MG63 (cell line): ENCODE measurements at regions not wholly inside any gene's neighbourhood (a gene's known extent, or its start where the extent isn't known, plus 50 kb on each side); places are given as distances from the start of the nearest gene placed in this dataset.
"Not testable (repeated sequence)": the region's sequence is repeated elsewhere in the genome, so short reads cannot be mapped to it uniquely, and the experiment has no call there.

ENCODE experiments used
- DNase-seq: peaks from one replicate; pipeline ENCODE4 v3.0.0-alpha.2; 2020
- H3K27me3 ChIP-seq: fragments of 250-450 bp; sonication (Bioruptor Pico); 2 replicates; pipeline ENCODE4 v1.5.1; 2020; ENCODE audit warnings: mild to moderate bottlenecking, moderate library complexity
- H3K36me3 ChIP-seq: fragments of 250-450 bp; sonication (Bioruptor Pico); 2 replicates; pipeline ENCODE4 v1.5.1; 2020; ENCODE audit warnings: mild to moderate bottlenecking, moderate library complexity
- H3K4me3 ChIP-seq: fragments of 250-450 bp; sonication (Bioruptor Pico); 2 replicates; pipeline ENCODE4 v1.5.1; 2020; ENCODE audit warnings: mild to moderate bottlenecking, moderate library complexity
- H3K9me3 ChIP-seq: fragments of 250-450 bp; sonication (Bioruptor Pico); 2 replicates; pipeline ENCODE4 v1.5.1; 2020; ENCODE audit warnings: mild to moderate bottlenecking, moderate library complexity

GRCh38 chr3:27042541-27042940 lies 326.6 kb downstream of the NEK10 start:
- not testable (repeated sequence) for H3K36me3 ChIP-seq, H3K27me3 ChIP-seq, DNase-seq, H3K9me3 ChIP-seq, H3K4me3 ChIP-seq

GRCh38 chr3:27043328-27043955 lies 325.7 kb downstream of the NEK10 start:
- DNase-seq = no peak
- no peaks in the 10 kb centered on the region for H3K36me3 ChIP-seq
- no peak overlapping the region for H3K4me3 ChIP-seq
- no peaks in the 10 kb centered on the region for H3K27me3 ChIP-seq
- H3K9me3 ChIP-seq = no peaks in the 10 kb centered on the region

- no peak for DNase-seq
- H3K27me3 ChIP-seq = no peaks in the 10 kb centered on the region
- H3K4me3 ChIP-seq = no peak overlapping the region
- no peaks in the 10 kb centered on the region for H3K9me3 ChIP-seq
- no peaks in the 10 kb centered on the region for H3K36me3 ChIP-seq
These were observed 324.2 kb downstream of the NEK10 start for GRCh38 chr3:27044931-27045481.

- DNase-seq = no peak
- Histone ChIP-seq H3K4me3 (no peak overlapping the region), H3K9me3 (no peaks in the 10 kb centered on the region), H3K36me3 (no peaks in the 10 kb centered on the region), H3K27me3 (no peaks in the 10 kb centered on the region)
These were observed 322.8 kb downstream of the NEK10 start for GRCh38 chr3:27046351-27046750.

GRCh38 chr3:27049792-27050191 lies 319.4 kb downstream of the NEK10 start:
- no peaks in the 10 kb centered on the region for H3K36me3 ChIP-seq

GRCh38 chr3:27051527-27051926 lies 317.7 kb downstream of the NEK10 start:
- not testable (repeated sequence) for H3K9me3 ChIP-seq, H3K27me3 ChIP-seq, H3K4me3 ChIP-seq, H3K36me3 ChIP-seq, DNase-seq

More at GRCh38 chr3:27049792-27050191, 319.4 kb downstream of the NEK10 start:
- DNase-seq = no peak
- H3K27me3 ChIP-seq = no peaks in the 10 kb centered on the region
- no peak overlapping the region for H3K4me3 ChIP-seq
- H3K9me3 ChIP-seq = no peaks in the 10 kb centered on the region

GRCh38 chr3:27056326-27056725 lies 312.9 kb downstream of the NEK10 start:
- no peaks in the 10 kb centered on the region for H3K27me3 ChIP-seq

GRCh38 chr3:27059489-27059888 lies 309.7 kb downstream of the NEK10 start:
- H3K27me3 ChIP-seq = no peaks in the 10 kb centered on the region
- H3K36me3 ChIP-seq = no peaks in the 10 kb centered on the region
- DNase-seq = no peak
- no peaks in the 10 kb centered on the region for H3K9me3 ChIP-seq
- no peak overlapping the region for H3K4me3 ChIP-seq

More at GRCh38 chr3:27056326-27056725, 312.9 kb downstream of the NEK10 start:
- no peaks in the 10 kb centered on the region for H3K36me3 ChIP-seq
- no peaks in the 10 kb centered on the region for H3K9me3 ChIP-seq
- DNase-seq = no peak
- H3K4me3 ChIP-seq = no peak overlapping the region
